Inferior parietal cortex (tissue), 1 donor: ENCODE measurements at regions not wholly inside any gene's neighbourhood (a gene's known extent, or its start where the extent isn't known, plus 50 kb on each side); places are given as distances from the start of the nearest gene placed in this dataset.
"Not testable (repeated sequence)": the region's sequence is repeated elsewhere in the genome, so short reads cannot be mapped to it uniquely, and the experiment has no call there.

Source experiments
- DNase-seq: peaks from one replicate; pipeline ENCODE4 v3.0.0-alpha.2; 2016; ENCODE audit errors: extremely low spot score

DNA sequence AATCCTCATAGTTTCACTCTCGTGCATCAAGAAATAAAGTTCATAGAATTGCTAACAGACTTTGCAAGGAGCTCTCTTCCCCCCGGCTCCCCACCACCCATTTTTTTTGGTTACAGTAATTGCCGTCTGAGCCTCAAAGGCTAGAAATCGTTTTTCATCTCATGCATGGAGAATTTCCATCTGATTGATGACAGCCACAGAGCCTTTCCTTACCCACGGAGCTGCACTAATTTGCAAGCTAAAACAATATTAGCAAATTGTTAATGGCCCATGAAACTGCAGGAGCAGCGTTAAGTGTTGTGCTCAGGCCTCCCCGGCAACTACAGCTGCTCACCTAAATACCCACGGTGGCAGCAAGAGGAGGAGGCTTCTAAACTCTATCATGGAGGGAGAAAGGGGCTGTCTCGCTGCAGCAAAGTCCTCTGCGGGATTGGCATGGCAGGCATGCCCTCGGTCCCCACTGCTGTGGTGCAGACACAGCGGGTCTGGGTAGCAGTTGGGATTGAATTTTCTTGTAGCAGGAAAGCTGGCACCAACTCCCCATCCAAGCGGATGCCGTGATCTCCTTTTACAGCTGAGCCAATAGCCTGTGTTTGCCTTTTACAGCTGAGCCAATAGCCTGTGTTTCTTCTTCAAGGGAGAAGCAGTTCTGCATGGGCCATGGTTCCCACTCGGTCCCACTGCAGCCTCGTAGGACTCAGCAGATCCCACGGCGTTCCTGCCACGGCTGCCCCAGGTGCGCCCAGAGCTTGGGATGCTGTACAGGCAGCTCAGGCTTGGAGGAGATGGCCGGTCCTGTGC lies 412.3 kb downstream of the BRD1 start:
- DNase-seq: no peak

GRCh38 chr22:49413551-49413950 lies 414.1 kb downstream of the BRD1 start:
- no peak for DNase-seq

GRCh38 chr22:49413146-49413545 lies 414.5 kb downstream of the BRD1 start:
- no peak for DNase-seq

- no peak for DNase-seq
These were observed 415.4 kb downstream of the BRD1 start for GRCh38 chr22:49412236-49412635.

- no peak for DNase-seq
These were observed 416.4 kb downstream of the BRD1 start for GRCh38 chr22:49411236-49411635.

GRCh38 chr22:49408102-49408836 lies 419.4 kb downstream of the BRD1 start:
- no peak for DNase-seq

DNA sequence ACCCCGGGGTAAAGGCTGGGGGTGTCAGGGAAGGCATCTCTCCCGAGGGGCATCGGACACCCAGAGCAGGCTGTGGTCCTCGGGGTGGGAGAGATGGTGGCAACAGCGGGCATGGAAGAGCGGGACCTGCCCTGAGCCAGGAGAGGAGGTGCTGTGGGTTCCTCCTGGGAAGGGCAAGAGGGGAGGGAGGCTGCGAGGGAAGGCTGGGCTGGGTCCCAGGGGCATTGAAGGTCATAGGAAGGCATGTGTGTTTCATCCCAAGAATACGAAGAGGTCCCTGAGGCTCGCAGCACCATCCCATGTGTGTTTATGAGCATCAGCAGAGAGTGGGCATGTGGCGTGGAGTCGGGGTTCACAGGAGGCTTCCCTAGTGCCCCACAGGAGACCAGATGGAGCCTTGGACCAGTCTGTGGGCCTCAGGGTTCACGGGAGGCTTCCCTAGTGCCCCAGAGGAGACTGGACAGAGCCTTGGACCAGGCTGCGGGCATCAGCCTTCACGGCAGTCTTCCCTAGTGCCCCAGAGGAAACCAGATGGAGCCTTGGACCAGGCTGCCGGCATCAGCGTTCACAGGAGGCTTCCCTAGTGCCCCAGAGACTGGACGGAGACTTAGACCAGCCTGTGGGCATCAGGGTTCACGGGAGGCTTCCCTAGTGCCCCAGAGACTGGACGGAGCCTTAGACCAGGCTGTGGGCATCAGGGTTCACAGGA lies 420.6 kb downstream of the BRD1 start:
- DNase-seq: no peak

- no peak for DNase-seq
These were observed 421.5 kb downstream of the BRD1 start for GRCh38 chr22:49406047-49406650.

DNA sequence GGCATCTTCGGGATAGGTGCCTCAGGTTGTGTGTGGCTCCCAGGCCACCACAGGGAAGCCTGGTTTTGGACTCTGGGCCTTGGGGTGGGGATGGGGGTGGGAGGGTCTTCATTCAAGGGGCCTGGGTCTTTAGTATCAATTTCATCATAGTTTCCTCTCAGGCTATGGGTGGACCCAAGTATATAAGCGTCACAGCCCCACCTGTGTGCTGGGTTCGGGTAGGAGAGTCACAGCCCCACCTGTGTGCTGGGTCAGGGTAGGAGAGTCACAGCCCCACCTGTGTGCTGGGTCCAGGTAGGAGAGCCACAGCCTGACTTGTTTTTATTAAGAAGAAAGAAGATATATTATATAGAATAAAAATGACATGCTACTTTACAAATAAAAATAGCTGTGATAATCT lies 422.1 kb downstream of the BRD1 start:
- DNase-seq: no peak

DNA sequence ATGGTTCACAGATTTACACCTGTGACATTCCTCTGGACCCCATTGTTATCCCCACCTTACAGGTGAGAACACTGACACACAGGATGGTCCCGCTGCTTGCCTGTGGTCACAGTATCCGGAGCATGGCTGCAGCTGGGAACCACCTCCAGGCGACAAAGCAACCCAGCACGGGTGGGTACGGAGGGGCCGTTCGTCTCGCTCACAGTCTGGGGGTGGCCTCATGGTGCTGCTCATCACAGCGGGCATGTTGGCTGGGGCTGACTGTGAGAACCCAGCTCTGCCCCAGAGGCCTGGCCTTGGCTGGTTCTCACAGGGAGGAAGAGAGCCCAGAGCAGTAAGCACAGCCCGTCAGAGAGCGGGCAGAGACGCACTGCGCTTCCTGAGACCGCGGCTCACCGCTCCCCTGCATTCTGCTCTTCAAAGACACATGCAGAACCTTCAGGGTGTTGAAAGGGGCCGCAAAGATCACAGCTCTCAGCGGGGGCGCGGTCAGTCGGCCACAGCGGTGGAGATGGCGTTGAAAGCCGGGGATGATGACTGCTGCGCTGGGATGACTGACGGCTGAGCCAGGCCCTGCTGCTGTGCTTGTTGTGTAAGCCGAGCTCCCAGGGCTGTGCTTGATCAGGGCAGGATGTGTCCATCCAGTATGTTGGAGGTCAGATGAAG lies 423.0 kb downstream of the BRD1 start:
- DNase-seq: no peak

- no peak for DNase-seq
These were observed 423.7 kb downstream of the BRD1 start for GRCh38 chr22:49404020-49404419.

DNA sequence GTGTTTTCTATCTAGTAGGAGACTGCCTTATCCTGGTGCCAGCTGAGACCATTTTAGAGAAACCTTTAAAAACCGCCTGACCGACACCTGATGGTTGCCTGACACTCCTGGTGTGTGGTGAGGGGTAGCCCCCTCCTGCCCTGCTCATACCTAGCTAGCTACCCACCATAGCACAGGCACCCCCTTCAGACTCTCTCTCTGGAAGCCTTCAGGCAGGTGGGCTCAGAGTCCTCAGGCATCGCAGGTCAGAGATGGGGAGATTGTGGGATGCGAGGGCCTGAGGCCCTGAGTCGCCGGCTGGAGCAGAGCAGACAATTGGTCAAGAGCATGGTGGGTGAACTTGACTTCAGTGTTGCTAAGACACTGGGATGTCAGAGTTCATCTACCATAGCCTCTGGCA lies 424.6 kb downstream of the BRD1 start:
- no peak for DNase-seq

DNA sequence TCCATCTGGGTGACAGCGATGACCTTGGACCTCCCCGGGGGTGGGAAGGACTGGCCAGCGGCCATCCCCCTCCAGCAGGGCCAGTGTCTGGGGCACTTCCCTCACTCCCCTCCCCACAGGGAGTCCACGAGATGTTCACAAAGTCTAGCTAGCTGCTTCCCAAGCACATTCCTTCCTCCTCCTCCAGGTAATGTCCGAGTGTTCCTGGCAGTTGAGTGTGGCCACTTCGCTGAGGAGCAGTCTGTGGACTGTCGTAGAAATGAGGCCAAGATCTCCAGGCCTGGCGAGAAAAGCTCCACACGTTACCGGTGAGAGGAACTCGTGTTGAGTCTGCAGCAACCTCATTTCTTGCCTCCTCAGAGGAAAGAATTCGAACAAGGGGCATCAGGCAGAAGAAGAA lies 425.5 kb downstream of the BRD1 start:
- DNase-seq: no peak

DNA sequence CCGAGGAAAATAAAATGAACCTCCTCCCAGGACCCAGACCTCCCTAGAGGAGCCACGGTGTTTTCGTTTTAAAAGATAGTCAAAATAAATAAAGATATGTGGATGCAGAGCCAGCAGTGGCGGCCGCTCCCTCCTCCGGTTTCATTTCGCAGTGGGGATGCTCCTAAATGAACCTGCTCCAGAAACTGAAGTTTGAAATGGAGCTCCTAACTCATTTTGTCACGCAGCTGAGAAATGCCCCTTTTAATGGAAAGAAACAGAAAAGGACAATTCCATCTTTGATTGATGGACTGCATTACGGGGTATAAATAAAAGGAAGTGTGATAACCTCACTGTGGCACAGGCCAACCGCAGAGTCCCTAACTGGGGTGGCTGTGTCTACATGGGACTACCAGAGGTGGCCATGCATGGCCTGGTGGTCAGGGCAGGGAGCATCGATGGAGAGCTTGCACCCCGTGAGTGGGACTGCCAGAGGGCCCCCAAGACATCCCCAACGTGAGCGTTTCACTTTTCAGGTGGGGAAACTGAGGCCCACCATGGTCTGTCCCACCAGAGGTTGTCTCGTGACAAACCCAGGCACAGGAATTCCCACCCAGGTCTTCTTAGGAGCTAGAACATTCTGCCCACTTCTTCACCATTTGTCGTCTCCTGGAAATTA lies 426.6 kb downstream of the BRD1 start:
- no peak for DNase-seq

GRCh38 chr22:49400136-49400940 lies 427.3 kb downstream of the BRD1 start:
- DNase-seq: no peak

- no peak for DNase-seq
These were observed 429.0 kb downstream of the BRD1 start for GRCh38 chr22:49398646-49399045.

DNA sequence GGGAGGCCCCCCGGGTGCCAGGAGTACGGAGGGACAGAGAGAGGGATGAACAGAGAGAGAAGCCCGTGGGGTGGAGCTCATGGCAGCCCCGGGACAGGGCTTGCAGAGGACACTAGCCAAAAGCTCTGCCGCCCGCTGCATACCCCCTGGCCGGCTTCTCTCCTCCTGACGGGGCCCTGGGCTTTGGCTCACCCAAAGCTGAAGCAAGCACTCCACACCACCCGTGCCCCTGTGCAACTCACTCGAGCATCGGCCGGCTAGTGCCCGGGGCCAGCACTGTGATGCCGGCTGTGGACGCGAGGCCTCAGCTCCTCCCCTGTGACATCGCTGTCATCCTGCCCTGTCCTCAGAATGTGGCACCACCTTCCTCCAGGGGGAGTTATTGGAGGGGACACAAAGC lies 429.6 kb downstream of the BRD1 start:
- no peak for DNase-seq

DNA sequence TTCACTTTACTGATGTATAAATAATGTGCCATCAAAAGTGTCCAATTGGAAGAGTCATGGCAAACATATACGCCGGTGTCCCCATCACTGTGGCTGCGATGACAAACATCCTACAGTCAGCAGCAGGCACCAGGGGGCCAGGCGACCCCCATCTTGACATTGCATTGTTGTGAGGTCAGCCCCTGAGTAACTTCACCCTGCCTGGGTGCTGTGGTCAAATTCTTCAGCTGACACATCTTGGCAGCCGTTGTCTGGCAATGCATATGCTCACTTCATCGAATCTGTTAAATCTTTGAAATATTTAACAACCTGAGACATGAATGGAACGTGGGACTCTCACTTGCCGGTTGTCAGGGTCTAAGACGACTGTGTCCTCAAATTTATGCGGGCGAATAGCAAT lies 430.9 kb downstream of the BRD1 start:
- no peak for DNase-seq

- no peak for DNase-seq
These were observed 432.1 kb downstream of the BRD1 start for GRCh38 chr22:49395617-49396016.

- DNase-seq: not testable (repeated sequence)
These were observed 432.6 kb downstream of the BRD1 start for GRCh38 chr22:49395062-49395461.
